DMS153 (cell line): ENCODE measurements at regions not wholly inside any gene's neighbourhood (a gene's known extent, or its start where the extent isn't known, plus 50 kb on each side); places are given as distances from the start of the nearest gene placed in this dataset.

Experiments used
- DNase-seq: peaks from one replicate; lab custom pipeline; 2025; lab: John Stamatoyannopoulos, UW

GRCh38 chr11:106409222-106409621 is 331.8 kb downstream of the AASDHPPT start:
- DNase-seq = no peak

DNA sequence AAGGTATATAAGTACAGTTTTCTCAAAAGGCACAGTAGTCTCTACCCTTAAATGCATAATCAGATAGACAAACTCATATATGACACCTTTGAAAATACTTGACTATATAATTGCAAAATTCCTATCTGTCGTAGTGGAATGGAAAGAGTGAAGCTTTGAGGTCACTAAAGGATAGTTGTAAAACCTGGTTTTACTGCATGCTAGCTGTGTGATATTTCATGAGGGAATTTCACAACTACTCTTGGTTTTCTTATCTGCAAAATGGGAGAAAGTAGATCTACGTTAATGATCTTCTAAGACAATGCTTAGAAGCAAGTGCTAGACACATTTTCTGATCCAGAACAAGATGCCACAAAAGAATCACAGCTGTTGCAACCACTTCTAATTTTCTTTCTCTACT is 332.2 kb downstream of the AASDHPPT start:
- no peak for DNase-seq

- DNase-seq = no peak
Observed at GRCh38 chr11:106410902-106411301, 333.4 kb downstream of the AASDHPPT start.

DNA sequence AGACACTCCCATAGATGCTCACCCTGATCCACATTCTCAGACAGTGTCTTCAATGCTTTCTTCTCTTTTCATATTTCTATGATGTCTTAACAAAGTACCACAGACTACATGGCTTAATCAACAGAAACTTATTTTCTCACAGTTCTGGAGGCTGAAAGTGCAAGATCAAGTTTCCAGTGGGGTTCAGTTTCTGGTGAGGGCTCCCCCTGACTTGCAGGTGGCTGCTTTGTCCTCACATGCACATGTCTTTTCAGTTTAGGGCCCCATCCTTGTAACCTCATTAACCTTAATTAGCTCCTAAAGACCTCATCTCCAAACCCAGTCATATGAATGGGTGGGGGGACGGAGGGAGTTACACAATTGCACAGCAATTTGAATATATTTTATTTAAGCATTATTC is 335.8 kb downstream of the AASDHPPT start:
- DNase-seq = no peak

GRCh38 chr11:106415510-106415909 is 338.0 kb downstream of the AASDHPPT start:
- no peak for DNase-seq

- DNase-seq = no peak
Observed at GRCh38 chr11:106418791-106419190, 341.3 kb downstream of the AASDHPPT start.

DNA sequence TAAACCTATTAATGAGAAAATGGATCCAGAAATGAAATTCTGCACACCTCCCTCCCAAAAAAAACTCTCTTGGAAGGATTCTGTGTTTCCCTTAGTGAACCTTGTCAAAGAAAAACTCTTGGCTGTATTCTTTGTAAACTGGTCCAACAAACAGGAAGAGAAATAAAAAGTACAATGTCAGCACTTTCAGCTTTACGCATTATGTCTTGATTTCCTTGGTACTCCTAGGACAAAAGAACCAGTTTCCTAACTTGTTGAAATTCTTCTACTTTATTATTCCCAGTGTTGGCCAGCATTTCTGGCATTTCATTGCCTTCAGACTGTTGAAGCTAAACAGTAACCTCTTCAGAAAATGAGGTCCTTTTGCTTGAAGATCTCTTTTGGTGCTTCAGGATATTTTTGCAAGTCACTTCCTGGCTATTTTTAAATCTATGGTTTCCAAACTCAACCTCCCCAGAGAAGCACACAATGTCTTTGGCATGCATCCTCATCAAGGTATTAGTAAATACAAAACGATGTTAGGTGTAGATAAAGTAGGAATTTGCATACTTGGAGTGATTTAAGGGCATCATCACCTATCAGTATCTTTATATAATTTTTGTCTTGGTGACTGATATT is 342.7 kb downstream of the AASDHPPT start:
- DNase-seq = no peak

DNA sequence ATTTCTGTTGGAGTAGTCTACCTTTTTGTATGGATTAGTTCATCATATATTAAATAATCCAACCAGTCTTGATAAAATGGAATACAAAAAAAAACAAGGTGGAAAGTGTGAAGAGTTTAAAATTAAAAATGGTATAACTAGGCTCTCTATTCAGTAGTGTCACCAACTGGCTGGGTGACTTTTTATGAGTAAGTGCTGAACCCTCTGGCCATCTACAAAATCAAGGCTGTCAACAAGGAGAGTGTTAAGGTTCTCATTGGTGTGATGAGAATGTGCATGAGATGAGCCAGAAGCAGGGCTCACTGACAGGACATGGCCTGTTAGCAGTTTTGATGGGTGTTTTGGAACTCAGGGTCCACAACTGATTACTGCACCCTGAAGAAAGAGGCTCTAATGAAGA is 343.2 kb downstream of the AASDHPPT start:
- DNase-seq = no peak

DNA sequence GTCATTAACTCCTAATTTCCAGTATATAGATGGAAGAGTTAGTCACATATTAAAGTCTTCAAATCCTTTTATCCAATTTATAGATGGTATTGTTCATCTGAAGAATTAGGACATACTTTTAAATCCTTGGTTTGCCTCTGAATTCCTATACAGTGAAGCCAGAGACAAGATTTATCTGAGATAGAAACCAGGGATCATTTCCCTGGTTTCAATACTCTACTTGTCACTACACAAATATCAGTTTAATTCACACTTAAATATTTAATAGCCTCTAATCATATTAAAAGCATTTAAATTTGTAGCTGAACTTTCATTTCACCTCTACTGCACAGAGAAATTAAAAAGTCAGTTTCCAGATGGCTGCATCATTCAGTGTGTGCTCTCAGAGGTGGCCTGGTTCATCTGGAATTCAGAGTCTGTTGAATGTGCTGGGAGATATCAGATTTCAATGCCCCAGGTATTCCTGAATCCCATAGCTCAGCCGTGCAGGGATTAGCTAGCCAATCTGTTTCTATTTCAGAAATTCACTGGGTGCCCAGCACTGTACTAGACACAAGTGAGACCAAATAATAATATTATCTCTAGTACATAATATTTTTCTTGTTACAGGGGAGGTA is 344.3 kb downstream of the AASDHPPT start:
- DNase-seq = no peak

GRCh38 chr11:106422583-106422982 is 345.1 kb downstream of the AASDHPPT start:
- DNase-seq = no peak

DNA sequence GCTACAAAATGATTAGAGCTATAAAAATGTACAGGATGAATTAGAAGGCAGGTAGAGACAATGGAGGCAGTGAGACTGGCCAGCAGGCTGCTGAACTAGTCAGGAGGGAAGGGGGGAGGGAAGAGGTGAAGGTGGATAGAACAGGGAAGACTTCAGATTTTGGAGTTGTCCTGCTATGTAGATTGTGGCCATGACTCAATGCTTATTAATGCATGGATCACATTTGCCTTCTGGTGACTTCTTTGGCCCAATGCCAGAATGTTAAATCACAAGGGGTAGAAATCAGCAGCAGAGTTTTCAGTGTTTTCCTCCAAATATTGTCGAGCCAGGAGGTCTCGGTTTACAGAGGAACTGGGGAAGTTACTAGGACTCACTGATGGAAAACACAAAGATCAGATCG is 346.6 kb downstream of the AASDHPPT start:
- DNase-seq = no peak

- DNase-seq = no peak
Observed at GRCh38 chr11:106425819-106426218, 348.4 kb downstream of the AASDHPPT start.

- DNase-seq = no peak
Observed at GRCh38 chr11:106426696-106427095, 349.2 kb downstream of the AASDHPPT start.

DNA sequence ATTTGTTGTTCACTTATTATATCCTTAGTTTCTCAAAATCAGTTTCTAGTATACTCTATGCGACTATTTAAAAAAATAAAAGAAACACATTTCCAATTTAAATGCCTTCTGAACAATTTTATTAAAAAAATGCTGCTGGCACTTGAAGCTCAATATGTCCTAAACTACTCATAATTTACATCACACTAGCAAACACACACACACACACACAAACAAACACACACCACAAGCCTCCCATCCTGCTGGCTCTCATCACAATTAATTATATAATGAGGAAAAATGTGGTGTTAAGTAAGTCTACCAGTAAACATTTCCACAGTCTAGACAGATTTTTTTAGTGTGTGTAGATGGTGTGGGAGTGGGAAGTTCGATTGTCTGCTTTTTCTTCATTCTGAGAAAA is 350.3 kb downstream of the AASDHPPT start:
- no peak for DNase-seq

GRCh38 chr11:106442032-106442431 is 364.6 kb downstream of the AASDHPPT start:
- no peak for DNase-seq

DNA sequence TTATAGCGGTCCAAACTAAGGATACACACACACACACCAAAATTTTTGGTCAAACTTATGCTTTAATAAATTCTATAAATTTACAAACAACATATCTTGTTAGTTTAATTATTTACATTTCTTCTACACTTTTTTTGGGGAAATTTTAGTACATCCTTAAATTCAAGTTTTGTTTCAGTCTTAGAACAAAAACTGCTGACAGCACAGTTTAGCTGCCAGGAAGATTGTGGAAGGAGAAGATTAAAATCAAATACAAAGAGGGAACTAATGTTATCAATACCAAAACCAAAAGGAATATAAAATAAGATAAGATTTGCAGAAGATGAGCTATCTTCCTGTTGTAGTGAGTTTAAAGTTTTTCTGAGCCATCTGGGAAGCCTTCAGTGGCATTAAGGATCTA is 368.8 kb downstream of the AASDHPPT start:
- DNase-seq = no peak

GRCh38 chr11:106446955-106447354 is 369.5 kb downstream of the AASDHPPT start:
- DNase-seq = no peak

- DNase-seq = no peak
Observed at GRCh38 chr11:106447631-106448191, 370.2 kb downstream of the AASDHPPT start.

- no peak for DNase-seq
Observed at GRCh38 chr11:106449763-106450162, 372.3 kb downstream of the AASDHPPT start.

DNA sequence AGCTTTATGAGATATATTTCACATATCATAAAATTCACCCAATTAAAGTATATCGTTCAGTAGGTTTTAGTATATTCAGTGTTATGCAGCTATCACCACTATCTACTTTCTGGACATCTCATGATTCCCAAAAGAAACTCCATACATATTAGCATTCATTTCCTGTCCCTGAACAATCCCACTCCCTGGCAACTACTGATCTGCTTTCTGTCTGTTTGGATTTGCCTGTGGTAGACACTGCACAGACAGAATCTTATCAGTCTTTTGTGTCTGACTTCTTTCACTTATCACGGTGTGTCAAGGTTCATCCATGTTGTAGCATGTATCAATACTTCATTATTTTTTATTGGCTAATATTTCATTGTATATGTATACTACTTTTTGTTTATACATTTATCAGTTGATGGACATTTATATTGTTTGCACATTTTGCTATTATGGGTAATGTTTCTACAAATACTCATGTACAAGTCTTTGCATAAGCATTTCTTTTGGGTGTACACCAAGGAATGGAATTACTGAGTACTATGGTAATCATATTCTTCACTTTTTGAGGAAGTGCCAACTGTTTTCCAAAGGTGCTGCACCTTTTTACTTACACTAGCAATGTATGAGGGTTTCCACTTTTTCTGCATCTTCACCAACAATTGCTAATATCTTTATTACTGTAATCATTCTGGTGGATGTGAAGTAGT is 373.9 kb downstream of the AASDHPPT start:
- DNase-seq = no peak

GRCh38 chr11:106456647-106457046 is 379.2 kb downstream of the AASDHPPT start:
- DNase-seq = no peak

DNA sequence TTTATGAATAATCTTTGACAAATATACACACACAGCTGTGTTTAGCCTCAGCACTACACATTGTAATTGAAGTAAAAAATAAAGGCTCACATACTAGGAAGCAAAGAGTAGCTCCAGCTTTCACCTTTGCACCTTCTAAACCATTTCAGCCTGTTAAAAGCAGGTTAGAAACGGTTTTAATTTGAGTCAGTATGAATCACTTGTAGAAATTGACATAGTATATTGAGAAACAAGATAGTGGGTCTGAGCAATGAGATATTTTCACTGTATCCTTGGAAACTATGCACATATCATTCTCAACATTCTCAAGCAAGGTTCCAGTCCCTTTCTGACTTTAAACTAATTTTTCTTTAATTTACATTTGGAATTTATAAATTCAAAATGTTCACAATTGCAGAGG is 380.3 kb downstream of the AASDHPPT start:
- DNase-seq = no peak

DNA sequence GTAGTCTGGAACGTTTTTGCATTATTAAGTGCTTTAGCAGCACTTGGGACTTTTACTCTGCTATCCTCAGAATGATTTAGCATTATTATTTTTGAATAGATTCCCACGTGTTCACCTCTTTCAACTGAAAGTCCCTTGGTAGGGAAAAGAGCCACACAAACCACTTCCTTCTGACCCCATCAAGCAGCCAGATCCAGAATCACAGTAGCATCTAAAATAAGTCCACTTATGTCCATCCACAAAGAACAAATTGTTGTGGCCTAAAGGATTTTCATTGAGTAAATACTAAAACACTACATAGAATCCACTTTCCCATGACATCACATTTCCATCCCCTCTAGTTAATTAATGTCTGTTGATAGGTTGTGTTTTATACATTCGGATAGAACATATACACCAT is 381.7 kb downstream of the AASDHPPT start:
- DNase-seq = no peak
